H1 (cell line): ENCODE measurements at regions not wholly inside any gene's neighbourhood (a gene's known extent, or its start where the extent isn't known, plus 50 kb on each side); places are given as distances from the start of the nearest gene placed in this dataset.

ENCODE experiments used
- CTCF ChIA-PET: fragments of 300-600 bp; sonication (Branson Sonifier 250); formaldehyde crosslinking; loops from one replicate; lab custom pipeline; 2021; ENCODE audit not compliant: partially characterized antibody; lab: Charles Lee
- POLR2A ChIA-PET: fragments of 300-600 bp; sonication (Branson Sonifier 250); formaldehyde crosslinking; loops from one replicate; lab custom pipeline; 2021; ENCODE audit warnings: inconsistent platforms; ENCODE audit not compliant: partially characterized antibody; lab: Charles Lee
- DNase-seq, 2 experiments: peaks; one replicate each; pipeline versions ENCODE4 v3.0.0 to v3.0.0-alpha.2; 2010 to 2022; ENCODE audit warnings: low spot score in 2 of 2, low read depth in 1 of 2, mixed read lengths in 1 of 2
- FAIRE-seq: peaks from 2 replicates; lab custom pipeline; 2011; peaks lifted over from hg19 to GRCh38; lab: Jason Lieb, UNC
- H2AFZ ChIP-seq: 2 replicates; pipeline ENCODE4 v1.8.1; 2012; ENCODE audit warnings: low read length, inconsistent platforms
- H2AK5ac ChIP-seq: 2 replicates; pipeline ENCODE4 v1.6.1; 2013; ENCODE audit warnings: low read depth, low read length
- H2BK120ac ChIP-seq: replicated peaks from 2 replicates; pipeline ENCODE3; 2013; ENCODE audit warnings: low read depth, low read length, inconsistent platforms
- H2BK12ac ChIP-seq: 2 replicates; pipeline ENCODE4 v1.6.1; 2013; ENCODE audit warnings: low read depth, low read length
- H2BK15ac ChIP-seq: 2 replicates; pipeline ENCODE4 v1.6.1; 2013; ENCODE audit warnings: low read length
- H2BK20ac ChIP-seq: 2 replicates; pipeline ENCODE4 v1.6.1; 2013; ENCODE audit warnings: low read length
- H2BK5ac ChIP-seq: 2 replicates; pipeline ENCODE4 v1.6.1; 2013; ENCODE audit warnings: low read depth, low read length
- H3K14ac ChIP-seq: 2 replicates; pipeline ENCODE4 v1.6.1; 2013; ENCODE audit warnings: inconsistent platforms; ENCODE audit not compliant: insufficient read length
- H3K18ac ChIP-seq: 2 replicates; pipeline ENCODE4 v1.6.1; 2013; ENCODE audit warnings: low read length; ENCODE audit errors: extremely low read depth
- H3K23ac ChIP-seq: 2 replicates; pipeline ENCODE4 v1.6.1; 2013; ENCODE audit warnings: inconsistent platforms; ENCODE audit not compliant: insufficient read length
- H3K23me2 ChIP-seq: 2 replicates; pipeline ENCODE4 v1.6.1; 2013; ENCODE audit warnings: low read depth, low read length
- H3K27ac ChIP-seq: 2 replicates; pipeline ENCODE4 v1.6.1; 2011; ENCODE audit warnings: low read depth, low read length, inconsistent platforms
- H3K27me3 ChIP-seq, 4 experiments: replicated peaks in 1 of 4; 1 replicate in 1 of 4; 2 replicates in 3 of 4; pipeline versions ENCODE4 v1.6.1 to v1.8.1; 2011 to 2013; ENCODE audit warnings: low read length in 3 of 4, mild to moderate bottlenecking in 3 of 4, inconsistent platforms in 2 of 4, mixed read lengths in 2 of 4, moderate library complexity in 1 of 4; ENCODE audit not compliant: control insufficient read depth in 3 of 4, insufficient read depth in 3 of 4; ENCODE audit errors: extremely low read depth in 1 of 4
- H3K36me3 ChIP-seq, 4 experiments: 2 replicates each; pipeline versions ENCODE4 v1.6.1 to v1.8.1; 2011 to 2013; ENCODE audit warnings: mild to moderate bottlenecking in 4 of 4, low read length in 3 of 4, moderate library complexity in 2 of 4, control low read depth in 1 of 4, inconsistent platforms in 1 of 4; ENCODE audit not compliant: insufficient read depth in 4 of 4, control insufficient read depth in 2 of 4
- H3K4ac ChIP-seq: replicated peaks from 2 replicates; pipeline ENCODE3; 2013; ENCODE audit warnings: low read length, low read depth, mixed read lengths, inconsistent platforms; ENCODE audit not compliant: insufficient read length
- H3K4me1 ChIP-seq, 4 experiments: replicated peaks in 1 of 4; 1 replicate in 1 of 4; 2 replicates in 3 of 4; pipeline versions ENCODE4 v1.6.1 to v1.8.1; 2011 to 2013; ENCODE audit warnings: low read length in 3 of 4, inconsistent platforms in 2 of 4, mixed read lengths in 1 of 4; ENCODE audit not compliant: insufficient read depth in 4 of 4, control insufficient read depth in 3 of 4
- H3K4me2 ChIP-seq, 2 experiments: 2 replicates each; pipeline versions ENCODE4 v1.6.1 to v1.8.1; 2011 to 2013; ENCODE audit warnings: low read depth in 2 of 2, low read length in 2 of 2, control low read depth in 1 of 2, inconsistent platforms in 1 of 2, mild to moderate bottlenecking in 1 of 2; ENCODE audit not compliant: insufficient read depth in 1 of 2
- H3K4me3 ChIP-seq, 4 experiments: fragments of 200-600, 300-600 bp in 1 of 4; sonication (generic), shearing (Covaris generic), sonication (Bioruptor Twin) in 1 of 4; 2 replicates each; pipeline versions ENCODE4 v1.5.1 to v1.8.1; 2011 to 2016; ENCODE audit warnings: low read length in 4 of 4, low read depth in 3 of 4, control low read depth in 2 of 4, inconsistent platforms in 2 of 4, mild to moderate bottlenecking in 2 of 4, mixed read lengths in 1 of 4, moderate library complexity in 1 of 4; ENCODE audit not compliant: insufficient read depth in 2 of 4; ENCODE audit errors: extremely low read depth in 1 of 4
- H3K56ac ChIP-seq: replicated peaks from 2 replicates; pipeline ENCODE3; 2013; ENCODE audit warnings: low read depth, mild to moderate bottlenecking, mixed read lengths, low read length, inconsistent platforms; ENCODE audit not compliant: insufficient read length
- H3K79me1 ChIP-seq: 2 replicates; pipeline ENCODE4 v1.6.1; 2013; ENCODE audit warnings: low read depth, low read length, control low read depth
- H3K79me2 ChIP-seq, 2 experiments: 2 replicates each; pipeline versions ENCODE4 v1.6.1 to v1.8.1; 2012 to 2013; ENCODE audit warnings: low read length in 2 of 2, mild to moderate bottlenecking in 2 of 2, inconsistent platforms in 1 of 2; ENCODE audit not compliant: insufficient read depth in 2 of 2, control insufficient read depth in 1 of 2
- H3K9ac ChIP-seq, 4 experiments: replicated peaks in 1 of 4; 1 replicate in 1 of 4; 2 replicates in 3 of 4; pipeline versions ENCODE4 v1.6.1 to v1.8.1; 2011 to 2013; ENCODE audit warnings: low read depth in 3 of 4, low read length in 3 of 4, control low read depth in 2 of 4, mild to moderate bottlenecking in 2 of 4, moderate library complexity in 2 of 4, inconsistent platforms in 1 of 4; ENCODE audit errors: extremely low read depth in 1 of 4
- H3K9me3 ChIP-seq, 2 experiments: 2 replicates each; pipeline versions ENCODE4 v1.6.1 to v1.8.1; 2012 to 2013; ENCODE audit warnings: mild to moderate bottlenecking in 2 of 2, moderate library complexity in 2 of 2, control low read depth in 1 of 2, inconsistent platforms in 1 of 2, low read depth in 1 of 2, low read length in 1 of 2, mixed read lengths in 1 of 2; ENCODE audit not compliant: insufficient read depth in 2 of 2
- H4K20me1 ChIP-seq, 2 experiments: replicated peaks in 1 of 2; 2 replicates each; pipeline versions ENCODE3 to v1.8.1; 2011 to 2013; ENCODE audit warnings: inconsistent platforms in 2 of 2, low read length in 2 of 2, mild to moderate bottlenecking in 1 of 2; ENCODE audit not compliant: insufficient read depth in 2 of 2, control insufficient read depth in 1 of 2
- H4K5ac ChIP-seq: 2 replicates; pipeline ENCODE4 v1.6.1; 2013; ENCODE audit warnings: low read length, low read depth, mixed read lengths, inconsistent platforms; ENCODE audit not compliant: insufficient read length
- H4K8ac ChIP-seq: 2 replicates; pipeline ENCODE4 v1.8.0; 2013; ENCODE audit warnings: mild to moderate bottlenecking, moderate library complexity, low read length, inconsistent platforms; ENCODE audit not compliant: insufficient read depth; ENCODE audit errors: extremely low read depth
- H4K91ac ChIP-seq: replicated peaks from 2 replicates; pipeline ENCODE3; 2013; ENCODE audit warnings: low read length, mixed read lengths, inconsistent platforms; ENCODE audit not compliant: insufficient read length
- CTBP2 ChIP-seq: IDR thresholded peaks from 2 replicates; pipeline ENCODE4 v1.7.0; 2011; ENCODE audit warnings: borderline replicate concordance, mild to moderate bottlenecking, moderate library complexity, mixed read lengths, low read length; ENCODE audit not compliant: insufficient read depth, insufficient read length
- EZH2 ChIP-seq: fragments of 200-600 bp; sonication (generic); IDR thresholded peaks from 2 replicates; pipeline ENCODE4 v1.7.1; 2012; ENCODE audit warnings: low read depth, mild to moderate bottlenecking, moderate library complexity, low read length, inconsistent platforms; ENCODE audit not compliant: severe bottlenecking
- FOSL1 ChIP-seq: IDR thresholded peaks from 2 replicates; pipeline ENCODE4 v1.6.1; 2011; ENCODE audit warnings: mild to moderate bottlenecking, low read depth, low read length, moderate library complexity; ENCODE audit not compliant: insufficient read depth
- HDAC2 ChIP-seq, 2 experiments: fragments of 300-600 bp in 1 of 2; sonication (generic) in 1 of 2; IDR thresholded peaks; 2 replicates each; pipeline ENCODE4 v1.6.1; 2011 to 2012; ENCODE audit warnings: low read depth in 2 of 2, low read length in 2 of 2, mild to moderate bottlenecking in 2 of 2, moderate library complexity in 2 of 2, borderline replicate concordance in 1 of 2, inconsistent platforms in 1 of 2
- HDAC6 ChIP-seq: IDR thresholded peaks from one replicate; pipeline ENCODE4 v1.7.1; 2012; ENCODE audit warnings: low read depth, mild to moderate bottlenecking, inconsistent platforms, low read length, moderate library complexity
- JUN ChIP-seq: IDR thresholded peaks from 2 replicates; pipeline ENCODE4 v1.6.1; 2011; ENCODE audit warnings: low read depth, mild to moderate bottlenecking, improper control_type of control experiment, low read length
- JUND ChIP-seq: IDR thresholded peaks from 2 replicates; pipeline ENCODE4 v1.6.1; 2011; ENCODE audit warnings: mild to moderate bottlenecking, improper control_type of control experiment, low read length
- KDM5A ChIP-seq: fragments of 200-600 bp; IDR thresholded peaks from 2 replicates; pipeline ENCODE4 v1.7.1; 2012; ENCODE audit warnings: mild to moderate bottlenecking, low read length, inconsistent platforms, mixed read lengths
- MAX ChIP-seq: IDR thresholded peaks from 2 replicates; pipeline ENCODE4 v1.6.1; 2012; ENCODE audit warnings: inconsistent platforms
- SRF ChIP-seq: IDR thresholded peaks from 2 replicates; pipeline ENCODE4 v1.6.1; 2011; ENCODE audit warnings: mild to moderate bottlenecking, low read depth, low read length, moderate library complexity
- TAF1 ChIP-seq: IDR thresholded peaks from 2 replicates; pipeline ENCODE4 v1.6.1; 2011; ENCODE audit warnings: mild to moderate bottlenecking, low read depth, low read length
- WGBS, 2 experiments: shearing (Covaris generic) in 1 of 2; methylation state at CpG; one replicate each; pipeline versions ENCODE4 v1.1.6 to v1.1.7; 2013 to 2015; ENCODE audit warnings: low lambda C conversion rate in 2 of 2, mixed read lengths in 2 of 2, inconsistent platforms in 1 of 2, low coverage in 1 of 2, missing lambda C conversion rate in 1 of 2; ENCODE audit not compliant: insufficient replicate concordance in 2 of 2, insufficient coverage in 1 of 2, insufficient read length in 1 of 2; ENCODE audit errors: extremely low coverage in 1 of 2, missing lambda C conversion rate in 1 of 2; 5-methylcytosine and 5-hydroxymethylcytosine counted together
- TF ChIP-seq, protein P1 (sequence below): IDR thresholded peaks from 2 replicates; pipeline ENCODE4 v1.6.1; 2011; ENCODE audit warnings: low read depth, mild to moderate bottlenecking, low read length; ENCODE audit not compliant: insufficient read depth

- Histone ChIP-seq H3K36me3 (no peaks in the 10 kb centered on the region), H3K27ac (no peak overlapping the region), H2BK15ac (no peak overlapping the region), H2BK120ac (no peak overlapping the region), H3K23me2 (no peaks in the 10 kb centered on the region), H3K9ac (no peak overlapping the region), H3K4ac (no peak overlapping the region), H3K4me2 (no peak overlapping the region), H3K4me3 (no peak overlapping the region), H2AK5ac (no peak overlapping the region), H3K23ac (no peak overlapping the region), H2AFZ (peak overlapping the region; percentile 73; the same call in 1 of the 2 replicates), H2BK5ac (no peak overlapping the region), H4K91ac (no peak overlapping the region), H3K79me2 (no peaks in the 10 kb centered on the region), H3K18ac (no peak overlapping the region), H4K20me1 (no peaks in the 10 kb centered on the region), H2BK12ac (no peak overlapping the region), H2BK20ac (no peak overlapping the region), H3K79me1 (no peaks in the 10 kb centered on the region), H3K4me1 (no peaks in the 10 kb centered on the region), H3K14ac (no peak overlapping the region), H3K56ac (no peak overlapping the region), H4K5ac (no peak overlapping the region), H3K9me3 (no peaks in the 10 kb centered on the region), H3K27me3 (no peaks in the 10 kb centered on the region), H4K8ac (no peak overlapping the region; the same call in 1 of the 2 replicates)
- ChIA-PET CTCF (no interaction called here), POLR2A (no interaction called here)
- 92% methylated on average over 7 of the region's 7 CpGs; no CpG with 5 or more reads in 1 of the 2 experiments for WGBS, 2 experiments
- TF ChIP-seq, protein P1, sequence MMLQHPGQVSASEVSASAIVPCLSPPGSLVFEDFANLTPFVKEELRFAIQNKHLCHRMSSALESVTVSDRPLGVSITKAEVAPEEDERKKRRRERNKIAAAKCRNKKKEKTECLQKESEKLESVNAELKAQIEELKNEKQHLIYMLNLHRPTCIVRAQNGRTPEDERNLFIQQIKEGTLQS = no peak
- TF ChIP-seq MAX (no peak), HDAC2 (IDR thresholded peaks at IDR 0.05; ENCODE audit: borderline replicate concordance in 1 of 2, low read depth in 2 of 2, low read length in 2 of 2) (no peak), FOSL1 (no peak), CTBP2 (no peak), SRF (no peak), EZH2 (no peak), JUN (no peak), KDM5A (no peak), TAF1 (no peak), JUND (no peak), HDAC6 (no peak)
- DNase-seq = no peak
- no peak for FAIRE-seq
Observed at GRCh38 chr17:52368886-52369285, 210.4 kb upstream of the CA10 start.
